ENCODE measurements at regions not wholly inside any gene's neighbourhood (a gene's known extent, or its start where the extent isn't known, plus 50 kb on each side); places are given as distances from the start of the nearest gene placed in this dataset.

- no peak for TF ChIP-seq CTCF (IDR thresholded peaks at IDR 0.05)
- TF ChIP-seq POLR2AphosphoS5 (IDR thresholded peaks at IDR 0.05; ENCODE audit: insufficient read depth in 1 of 2, low read depth in 1 of 2) = peak in 1 of 2 donors; percentile 31
- TF ChIP-seq POLR2A (IDR thresholded peaks at IDR 0.05) = no peak
- DNase-seq (ENCODE audit: extremely low spot score in 2 of 2) = no peak
- peaks cover 16% of the 10 kb centered on the region for H3K4me1 ChIP-seq
- intact Hi-C loops (cut with DNase I) = loop anchor here (5.0 kb wide), 1 partner anchor 66 kb away; no protein-coding TSS in a partner anchor
- no peak overlapping the region for H3K4me3 ChIP-seq
- no peaks in the 10 kb centered on the region for H3K9me3 ChIP-seq
- H3K36me3 ChIP-seq = no peaks in the 10 kb centered on the region
- no peak overlapping the region for H3K27ac ChIP-seq
- H3K27me3 ChIP-seq = no peaks in the 10 kb centered on the region
Measured at GRCh38 chr4:3708103-3708510, 58.1 kb upstream of the ADRA2C start.

DNA sequence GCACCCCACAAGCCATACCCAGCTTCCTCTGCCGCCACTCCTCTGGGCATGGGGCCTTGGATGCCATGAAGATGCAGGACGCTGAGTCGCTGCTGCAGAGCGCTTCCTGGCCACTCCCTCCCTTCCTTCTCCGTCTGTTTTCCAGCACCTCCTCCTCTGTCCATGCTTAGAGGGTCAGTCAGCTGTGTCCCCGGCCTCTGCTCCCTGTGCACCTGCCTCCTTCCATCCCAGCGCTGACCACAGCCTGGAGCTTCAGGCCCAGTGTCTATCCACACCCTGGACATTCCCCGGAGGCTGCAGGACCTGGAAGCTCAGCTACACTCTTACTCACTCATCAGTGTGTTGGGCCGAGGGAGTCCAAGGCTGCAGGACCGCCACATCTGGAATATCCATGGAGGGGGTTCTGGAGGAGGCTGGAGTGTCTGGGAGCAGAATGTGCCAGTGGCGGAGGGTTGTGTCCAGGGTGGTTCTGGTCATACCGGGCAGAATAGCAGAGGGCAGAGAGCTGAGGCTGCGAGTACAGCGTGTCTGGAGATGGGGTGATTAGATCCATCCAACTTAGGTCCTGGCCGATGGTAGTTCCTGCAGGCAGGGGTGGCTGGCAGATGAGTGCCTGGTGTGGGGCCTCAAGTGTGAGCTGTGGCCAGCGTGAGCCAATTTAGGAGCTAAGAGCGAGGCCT, 58.6 kb upstream of the ADRA2C start:
- Histone ChIP-seq H3K4me3 (no peak overlapping the region), H3K9me3 (no peaks in the 10 kb centered on the region), H3K27me3 (no peaks in the 10 kb centered on the region), H3K4me1 (peaks cover 16% of the 10 kb centered on the region), H3K27ac (no peak overlapping the region), H3K36me3 (no peaks in the 10 kb centered on the region)
- no peak for TF ChIP-seq CTCF (IDR thresholded peaks at IDR 0.05)
- no peak for TF ChIP-seq POLR2A (IDR thresholded peaks at IDR 0.05)
- TF ChIP-seq POLR2AphosphoS5 (IDR thresholded peaks at IDR 0.05; ENCODE audit: insufficient read depth in 1 of 2, low read depth in 1 of 2) = no peak
- DNase-seq (ENCODE audit: extremely low spot score in 2 of 2) = no peak
- intact Hi-C loops (cut with DNase I) = loop anchor here (5.0 kb wide), 1 partner anchor 65 kb away; no protein-coding TSS in a partner anchor

- H3K27me3 ChIP-seq = peaks cover under 1% of the 10 kb centered on the region
- TF ChIP-seq POLR2A (IDR thresholded peaks at IDR 0.05) = no peak
- TF ChIP-seq POLR2AphosphoS5 (IDR thresholded peaks at IDR 0.05; ENCODE audit: insufficient read depth in 1 of 2, low read depth in 1 of 2) = no peak
- TF ChIP-seq CTCF (IDR thresholded peaks at IDR 0.05) = no peak
- intact Hi-C loops (cut with DNase I) = loop anchor here (5.0 kb wide), 1 partner anchor 64 kb away; no protein-coding TSS in a partner anchor
- DNase-seq (ENCODE audit: extremely low spot score in 2 of 2) = no peak
- no peaks in the 10 kb centered on the region for H3K9me3 ChIP-seq
- H3K27ac ChIP-seq = no peak overlapping the region
- H3K36me3 ChIP-seq = no peaks in the 10 kb centered on the region
- H3K4me1 ChIP-seq = peaks cover 16% of the 10 kb centered on the region
- no peak overlapping the region for H3K4me3 ChIP-seq
Measured at GRCh38 chr4:3706565-3707422, 59.4 kb upstream of the ADRA2C start.

- intact Hi-C loops (cut with DNase I) = loop anchor here (5.0 kb wide), 1 partner anchor 64 kb away; no protein-coding TSS in a partner anchor
- Histone ChIP-seq H3K4me3 (no peak overlapping the region), H3K27me3 (peaks cover 6% of the 10 kb centered on the region), H3K36me3 (no peaks in the 10 kb centered on the region), H3K4me1 (peaks cover 16% of the 10 kb centered on the region), H3K27ac (no peak overlapping the region), H3K9me3 (no peaks in the 10 kb centered on the region)
- DNase-seq (ENCODE audit: extremely low spot score in 2 of 2) = no peak
- TF ChIP-seq POLR2AphosphoS5 (IDR thresholded peaks at IDR 0.05; ENCODE audit: insufficient read depth in 1 of 2, low read depth in 1 of 2) (no peak), POLR2A (IDR thresholded peaks at IDR 0.05) (no peak), CTCF (IDR thresholded peaks at IDR 0.05) (no peak)
Measured at GRCh38 chr4:3706111-3706511, 60.1 kb upstream of the ADRA2C start.
